SK-N-DZ (cell line): ENCODE measurements at regions not wholly inside any gene's neighbourhood (a gene's known extent, or its start where the extent isn't known, plus 50 kb on each side); places are given as distances from the start of the nearest gene placed in this dataset.
"Not testable (repeated sequence)": the region's sequence is repeated elsewhere in the genome, so short reads cannot be mapped to it uniquely, and the experiment has no call there.

ENCODE experiments used
- DNase-seq: peaks from one replicate; pipeline ENCODE4 v3.0.0-alpha.2; 2015; ENCODE audit warnings: low spot score

GRCh38 chr3:106963442-106963841 is 413.8 kb upstream of the CCDC54 start:
- DNase-seq, result no peak

DNA sequence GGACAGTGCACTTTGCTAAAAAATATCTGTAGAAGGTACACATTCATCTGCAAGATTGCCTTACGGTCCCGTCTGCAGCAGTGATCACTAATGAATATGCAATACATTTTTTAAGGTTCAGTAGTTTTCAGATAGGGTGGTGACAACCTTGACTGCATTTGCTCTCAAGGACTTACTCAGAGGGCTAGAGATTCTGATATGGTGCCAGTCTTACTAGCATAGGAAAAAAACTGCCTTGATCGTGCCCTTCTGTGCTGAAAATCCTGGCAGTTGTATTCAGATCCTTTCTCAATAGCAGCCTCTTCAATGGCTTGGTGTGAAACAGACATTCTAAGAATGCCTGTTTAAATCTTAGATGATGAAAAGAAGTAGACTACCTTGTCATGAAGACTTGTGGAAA is 411.9 kb upstream of the CCDC54 start:
- no peak for DNase-seq

GRCh38 chr3:106969596-106969995 is 407.6 kb upstream of the CCDC54 start:
- no peak for DNase-seq

GRCh38 chr3:106981392-106981791 is 395.8 kb upstream of the CCDC54 start:
- no peak for DNase-seq

DNA sequence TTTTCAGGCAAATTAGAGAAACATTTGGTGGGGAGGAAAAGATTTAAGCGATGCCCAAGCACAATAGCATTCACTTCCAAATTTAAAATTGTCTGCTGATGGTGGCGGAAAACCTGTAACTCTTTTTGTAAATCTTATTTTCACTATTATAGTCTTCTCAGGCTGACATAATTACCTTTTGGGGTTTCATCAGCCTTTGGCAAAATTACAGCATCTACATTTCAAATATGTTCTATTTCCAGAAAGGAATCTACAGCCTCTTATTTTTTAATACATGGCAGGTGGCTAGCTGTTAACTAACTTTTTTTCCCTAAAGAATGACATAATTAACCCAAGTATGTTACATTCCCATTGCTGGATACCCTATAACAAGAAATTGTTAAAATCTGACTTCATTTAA is 391.5 kb upstream of the CCDC54 start:
- no peak for DNase-seq

GRCh38 chr3:106998841-106999682 is 378.2 kb upstream of the CCDC54 start:
- not testable (repeated sequence) for DNase-seq

- no peak for DNase-seq
Measured at GRCh38 chr3:107001635-107002034, 375.6 kb upstream of the CCDC54 start.

- not testable (repeated sequence) for DNase-seq
Measured at GRCh38 chr3:107005352-107005751, 371.9 kb upstream of the CCDC54 start.

GRCh38 chr3:107008213-107008612 is 369.0 kb upstream of the CCDC54 start:
- DNase-seq, result no peak

DNA sequence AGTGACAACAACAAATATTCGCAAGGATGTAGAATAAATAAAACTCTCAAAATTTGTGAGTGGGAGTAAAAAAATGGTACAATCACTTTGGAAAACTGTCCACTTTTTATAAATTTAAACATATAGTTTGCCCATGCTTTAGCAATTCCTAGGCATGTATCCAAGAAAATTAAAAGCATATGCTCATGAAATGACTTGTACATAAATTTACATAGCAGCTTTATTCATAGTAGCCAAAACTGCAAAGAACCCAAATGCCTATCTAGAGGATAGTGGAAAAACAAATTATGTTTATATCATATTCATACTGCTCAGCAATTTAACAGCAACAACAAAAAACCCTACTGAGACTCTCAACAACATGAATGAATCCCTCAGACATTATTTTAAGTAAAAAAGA is 363.6 kb upstream of the CCDC54 start:
- no peak for DNase-seq

DNA sequence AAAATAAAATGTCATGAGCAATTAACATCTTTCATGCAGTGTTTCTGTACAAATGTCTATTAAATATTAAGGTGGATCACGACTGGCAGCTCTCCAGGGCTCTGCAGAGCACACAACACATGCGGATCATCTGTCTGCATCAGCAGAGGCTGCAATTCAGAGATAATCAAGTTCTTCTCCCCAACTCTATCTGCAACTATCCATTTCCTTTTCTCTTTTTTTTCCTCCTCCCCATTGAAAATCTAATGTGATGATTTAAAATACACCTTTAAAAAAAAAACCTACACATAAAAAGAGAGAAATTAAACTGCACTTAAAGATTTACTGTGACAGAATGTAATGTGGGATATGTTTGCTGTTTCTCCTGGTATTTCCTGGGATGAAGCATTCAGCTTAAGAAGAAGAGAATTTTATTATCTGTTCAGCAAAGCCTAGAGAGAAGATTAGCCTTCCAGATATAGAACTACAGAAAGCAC is 352.6 kb upstream of the CCDC54 start:
- peak; percentile 11 for DNase-seq

DNA sequence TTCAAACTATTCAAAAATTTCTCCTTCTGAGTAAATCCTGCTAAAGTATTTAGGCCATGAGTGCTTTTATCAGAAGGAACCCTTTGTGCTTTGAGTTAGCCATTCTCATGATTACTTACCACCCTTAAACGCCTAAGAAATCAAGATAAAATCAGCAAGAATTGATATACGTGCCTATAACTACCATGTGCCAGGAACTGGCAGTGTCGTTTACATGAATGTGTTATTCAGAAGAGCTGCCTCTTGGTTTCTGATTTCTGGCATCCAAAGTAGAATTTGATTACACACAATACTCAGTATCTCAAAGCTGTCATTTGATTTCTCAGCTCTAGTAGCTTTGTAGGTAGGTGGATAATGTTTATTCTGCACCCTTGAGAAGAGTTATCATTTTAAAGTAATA is 351.3 kb upstream of the CCDC54 start:
- DNase-seq, result no peak

GRCh38 chr3:107028086-107028485 is 349.2 kb upstream of the CCDC54 start:
- DNase-seq, result no peak

DNA sequence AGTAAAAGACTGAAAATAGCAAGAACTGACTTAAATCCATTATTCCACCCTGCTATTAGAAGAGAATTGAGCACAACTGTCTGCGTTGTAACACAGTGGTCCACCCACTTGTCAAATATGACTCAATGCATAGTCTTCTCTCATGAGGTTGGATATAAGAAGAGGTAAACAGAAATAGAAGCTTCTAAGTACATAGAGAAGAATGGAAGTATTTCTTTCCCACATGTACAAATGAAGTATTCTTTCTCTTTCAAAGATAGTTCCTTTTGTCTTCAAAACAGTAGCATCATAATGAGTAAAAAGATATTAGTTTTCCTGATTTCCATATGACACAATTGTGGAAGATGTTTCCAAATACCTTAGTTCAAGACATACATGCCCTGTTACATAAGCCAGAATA is 348.6 kb upstream of the CCDC54 start:
- DNase-seq, result no peak

DNA sequence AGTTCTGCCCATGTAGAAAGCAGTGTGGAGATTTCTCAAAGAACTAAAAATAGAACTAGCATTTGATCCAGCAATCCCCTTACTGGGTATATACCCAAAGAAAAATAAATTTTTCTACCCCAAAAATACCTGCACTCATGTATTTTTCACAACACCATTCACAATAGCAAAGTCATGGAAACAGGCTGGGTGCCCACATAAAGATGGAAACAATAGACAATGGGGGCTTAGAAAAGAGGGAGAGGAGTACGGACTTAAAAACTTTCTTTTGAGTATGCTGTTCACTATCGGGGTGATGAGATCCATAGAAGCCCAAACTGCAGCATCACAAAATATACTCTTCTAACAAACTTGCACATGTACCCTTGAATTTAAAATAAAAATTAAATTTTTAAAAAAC is 345.1 kb upstream of the CCDC54 start:
- no peak for DNase-seq

GRCh38 chr3:107034142-107034541 is 343.1 kb upstream of the CCDC54 start:
- DNase-seq, result no peak

DNA sequence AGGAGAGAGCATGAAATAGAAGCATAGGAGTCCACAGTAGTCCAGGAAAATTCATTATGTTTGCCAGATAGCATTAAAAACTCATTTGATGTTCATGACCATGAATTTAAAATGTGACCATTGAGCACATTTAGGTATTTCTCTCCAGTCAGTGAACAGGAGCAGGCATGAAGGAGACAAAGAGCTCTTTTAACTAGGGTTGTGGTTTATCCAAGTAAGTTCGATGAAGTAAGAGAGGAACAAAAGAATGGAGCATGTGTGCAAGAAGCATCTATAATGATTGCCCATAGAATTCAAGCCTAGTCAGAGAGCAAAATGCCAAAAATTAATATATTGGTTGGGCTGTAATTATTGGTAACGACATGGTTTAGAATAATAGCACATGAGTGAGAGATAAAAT is 342.1 kb upstream of the CCDC54 start:
- DNase-seq, result no peak

- no peak for DNase-seq
Measured at GRCh38 chr3:107044677-107045076, 332.6 kb upstream of the CCDC54 start.

DNA sequence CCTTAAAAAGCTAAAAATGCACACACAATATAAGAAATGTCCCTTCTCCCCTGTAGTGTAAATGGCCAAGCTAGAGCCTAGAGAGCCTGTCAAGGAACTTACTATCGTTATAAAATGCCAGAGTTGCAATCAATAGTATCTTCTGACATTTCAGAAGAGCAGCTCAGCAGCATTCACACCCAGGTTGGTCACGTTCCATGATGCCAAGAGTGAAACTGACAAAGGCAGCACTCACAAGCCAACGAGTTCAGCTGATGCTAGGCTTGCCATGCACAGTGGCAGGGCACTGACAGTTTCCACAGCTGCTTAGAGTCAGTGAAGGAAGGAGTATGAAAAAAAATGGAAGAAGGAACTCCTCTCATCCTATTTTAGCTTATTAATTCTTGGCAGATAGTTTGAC is 331.4 kb upstream of the CCDC54 start:
- DNase-seq, result no peak

- no peak for DNase-seq
Measured at GRCh38 chr3:107055181-107055942, 321.9 kb upstream of the CCDC54 start.

- DNase-seq, result no peak
Measured at GRCh38 chr3:107061466-107061865, 315.8 kb upstream of the CCDC54 start.

DNA sequence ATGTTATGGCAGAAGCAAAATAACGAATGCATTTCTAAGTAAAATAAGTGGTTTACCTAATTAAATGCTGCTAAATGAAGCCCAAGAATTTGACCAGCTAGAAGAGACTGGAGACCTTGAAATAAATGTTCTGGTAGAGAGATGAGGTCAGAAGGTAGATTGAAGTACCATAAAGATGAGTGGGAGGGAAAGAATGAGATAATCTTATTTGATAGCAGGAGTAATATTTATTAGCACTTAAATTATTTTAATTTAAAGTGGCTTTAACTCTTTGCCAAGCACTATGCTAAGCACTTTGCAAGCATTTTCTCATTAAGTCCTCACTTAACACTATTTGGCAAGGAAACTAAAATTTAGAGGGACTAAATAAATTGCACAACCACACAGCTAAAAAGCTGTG is 314.9 kb upstream of the CCDC54 start:
- DNase-seq, result no peak

DNA sequence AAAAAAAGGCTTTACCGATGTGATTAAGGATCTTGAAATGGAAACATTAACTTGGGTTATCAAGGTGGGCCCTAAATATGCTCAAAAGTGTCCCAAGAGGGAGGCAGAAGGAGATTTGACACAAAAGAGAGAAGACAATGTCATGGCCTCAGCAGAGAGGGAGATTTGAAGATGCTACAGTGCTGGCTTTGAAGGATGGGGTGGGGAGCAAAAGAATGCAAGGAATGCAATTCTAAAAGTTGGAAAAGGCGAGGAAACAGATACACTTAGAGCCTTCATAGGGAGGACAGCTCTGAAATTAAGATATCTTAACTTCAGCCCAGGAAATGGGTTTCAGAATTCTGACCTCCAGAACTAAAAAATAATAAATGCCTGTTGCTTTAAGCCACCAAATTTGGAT is 314.5 kb upstream of the CCDC54 start:
- no peak for DNase-seq
